ENCODE measurements at regions not wholly inside any gene's neighbourhood (a gene's known extent, or its start where the extent isn't known, plus 50 kb on each side); places are given as distances from the start of the nearest gene placed in this dataset.

- Histone ChIP-seq H3K4me3 (ENCODE audit: low read length, poor library complexity, severe bottlenecking) (no peak overlapping the region), H3K4me2 (ENCODE audit: low read depth, low read length, poor library complexity, severe bottlenecking) (no peak overlapping the region), H3K36me3 (ENCODE audit: insufficient read depth, low read length) (no peaks in the 10 kb centered on the region), H3K27me3 (ENCODE audit: insufficient read depth, low read length, poor library complexity, severe bottlenecking) (no peaks in the 10 kb centered on the region), H4K20me1 (ENCODE audit: insufficient read depth, low read length, poor library complexity, severe bottlenecking) (no peaks in the 10 kb centered on the region), H3K9me2 (replicated peaks; ENCODE audit: low read depth, low read length) (no peaks in the 10 kb centered on the region), H3F3A (ENCODE audit: low read depth) (no peaks in the 10 kb centered on the region), H2AFZ (ENCODE audit: low read length) (no peak overlapping the region), H3K79me2 (ENCODE audit: insufficient read depth, low read length) (no peaks in the 10 kb centered on the region), H3K4me1 (ENCODE audit: insufficient read depth, low read length, poor library complexity, severe bottlenecking) (no peaks in the 10 kb centered on the region), H3K9ac (ENCODE audit: low read depth, low read length, poor library complexity, severe bottlenecking) (no peak overlapping the region), H3K9me3 (ENCODE audit: insufficient read depth, low read depth, low read length) (no peaks in the 10 kb centered on the region)
- TF ChIP-seq CTCF (conservative IDR thresholded peaks at IDR 0.05; ENCODE audit: low read length) (no peak), EZH2phosphoT487 (IDR thresholded peaks at IDR 0.05; ENCODE audit: borderline replicate concordance) (no peak)
Measured at GRCh38 chr3:99094606-99095005, 193.1 kb upstream of the DCBLD2 start.

GRCh38 chr3:99087277-99087676, 185.8 kb upstream of the DCBLD2 start:
- TF ChIP-seq EZH2phosphoT487 (IDR thresholded peaks at IDR 0.05; ENCODE audit: borderline replicate concordance) (no peak), CTCF (conservative IDR thresholded peaks at IDR 0.05; ENCODE audit: low read length) (no peak)
- no peak overlapping the region for H3K4me2 ChIP-seq (ENCODE audit: low read depth, low read length, poor library complexity, severe bottlenecking)

GRCh38 chr3:99084826-99085225, 183.3 kb upstream of the DCBLD2 start:
- Histone ChIP-seq H2AFZ (ENCODE audit: low read length) (no peak overlapping the region), H3K9me3 (ENCODE audit: insufficient read depth, low read depth, low read length) (no peaks in the 10 kb centered on the region), H3K4me1 (ENCODE audit: insufficient read depth, low read length, poor library complexity, severe bottlenecking) (no peaks in the 10 kb centered on the region), H3F3A (ENCODE audit: low read depth) (no peaks in the 10 kb centered on the region), H3K4me3 (ENCODE audit: low read length, poor library complexity, severe bottlenecking) (no peak overlapping the region), H3K9me2 (replicated peaks; ENCODE audit: low read depth, low read length) (no peaks in the 10 kb centered on the region), H3K4me2 (ENCODE audit: low read depth, low read length, poor library complexity, severe bottlenecking) (no peak overlapping the region), H3K79me2 (ENCODE audit: insufficient read depth, low read length) (no peaks in the 10 kb centered on the region), H4K20me1 (ENCODE audit: insufficient read depth, low read length, poor library complexity, severe bottlenecking) (no peaks in the 10 kb centered on the region), H3K9ac (ENCODE audit: low read depth, low read length, poor library complexity, severe bottlenecking) (no peak overlapping the region), H3K36me3 (ENCODE audit: insufficient read depth, low read length) (no peaks in the 10 kb centered on the region), H3K27me3 (ENCODE audit: insufficient read depth, low read length, poor library complexity, severe bottlenecking) (no peaks in the 10 kb centered on the region)
- TF ChIP-seq CTCF (conservative IDR thresholded peaks at IDR 0.05; ENCODE audit: low read length) (no peak), EZH2phosphoT487 (IDR thresholded peaks at IDR 0.05; ENCODE audit: borderline replicate concordance) (no peak)

More at GRCh38 chr3:99087277-99087676, 185.8 kb upstream of the DCBLD2 start:
- Histone ChIP-seq H3K4me1 (ENCODE audit: insufficient read depth, low read length, poor library complexity, severe bottlenecking) (no peaks in the 10 kb centered on the region), H3K27me3 (ENCODE audit: insufficient read depth, low read length, poor library complexity, severe bottlenecking) (no peaks in the 10 kb centered on the region), H3K36me3 (ENCODE audit: insufficient read depth, low read length) (no peaks in the 10 kb centered on the region), H3K4me3 (ENCODE audit: low read length, poor library complexity, severe bottlenecking) (no peak overlapping the region), H3K9me2 (replicated peaks; ENCODE audit: low read depth, low read length) (no peaks in the 10 kb centered on the region), H4K20me1 (ENCODE audit: insufficient read depth, low read length, poor library complexity, severe bottlenecking) (no peaks in the 10 kb centered on the region), H3K9me3 (ENCODE audit: insufficient read depth, low read depth, low read length) (no peaks in the 10 kb centered on the region), H2AFZ (ENCODE audit: low read length) (no peak overlapping the region), H3K9ac (ENCODE audit: low read depth, low read length, poor library complexity, severe bottlenecking) (no peak overlapping the region), H3K79me2 (ENCODE audit: insufficient read depth, low read length) (no peaks in the 10 kb centered on the region), H3F3A (ENCODE audit: low read depth) (no peaks in the 10 kb centered on the region)
